Mesodermal cell (in vitro differentiated cells): ENCODE measurements at regions not wholly inside any gene's neighbourhood (a gene's known extent, or its start where the extent isn't known, plus 50 kb on each side); places are given as distances from the start of the nearest gene placed in this dataset.

Experiments used
- H3K27ac ChIP-seq: 2 replicates; pipeline ENCODE4 v1.7.0; 2013; ENCODE audit warnings: mild to moderate bottlenecking, low read depth, low read length, moderate library complexity; ENCODE audit not compliant: severe bottlenecking
- H3K36me3 ChIP-seq: 2 replicates; pipeline ENCODE4 v1.7.1; 2013; ENCODE audit warnings: mild to moderate bottlenecking, low read length, moderate library complexity; ENCODE audit not compliant: control insufficient read depth, insufficient read depth
- H3K4me1 ChIP-seq: one replicate; pipeline ENCODE4 v1.7.1; 2013; ENCODE audit warnings: mild to moderate bottlenecking, low read length; ENCODE audit not compliant: insufficient read depth, control insufficient read depth, poor library complexity, severe bottlenecking
- H3K4me3 ChIP-seq: 2 replicates; pipeline ENCODE4 v1.7.0; 2013; ENCODE audit warnings: low read length, control low read depth, mild to moderate bottlenecking; ENCODE audit not compliant: insufficient read depth, poor library complexity, severe bottlenecking; ENCODE audit errors: extremely low read depth
- H3K9me3 ChIP-seq: 2 replicates; pipeline ENCODE4 v1.7.1; 2013; ENCODE audit warnings: mild to moderate bottlenecking, low read length, moderate library complexity; ENCODE audit not compliant: control insufficient read depth
- WGBS, 2 experiments: methylation state at CpG; one replicate each; pipeline ENCODE4 v1.1.5; 2013; ENCODE audit warnings: missing lambda C conversion rate in 2 of 2; ENCODE audit not compliant: insufficient coverage in 2 of 2; 5-methylcytosine and 5-hydroxymethylcytosine counted together

DNA sequence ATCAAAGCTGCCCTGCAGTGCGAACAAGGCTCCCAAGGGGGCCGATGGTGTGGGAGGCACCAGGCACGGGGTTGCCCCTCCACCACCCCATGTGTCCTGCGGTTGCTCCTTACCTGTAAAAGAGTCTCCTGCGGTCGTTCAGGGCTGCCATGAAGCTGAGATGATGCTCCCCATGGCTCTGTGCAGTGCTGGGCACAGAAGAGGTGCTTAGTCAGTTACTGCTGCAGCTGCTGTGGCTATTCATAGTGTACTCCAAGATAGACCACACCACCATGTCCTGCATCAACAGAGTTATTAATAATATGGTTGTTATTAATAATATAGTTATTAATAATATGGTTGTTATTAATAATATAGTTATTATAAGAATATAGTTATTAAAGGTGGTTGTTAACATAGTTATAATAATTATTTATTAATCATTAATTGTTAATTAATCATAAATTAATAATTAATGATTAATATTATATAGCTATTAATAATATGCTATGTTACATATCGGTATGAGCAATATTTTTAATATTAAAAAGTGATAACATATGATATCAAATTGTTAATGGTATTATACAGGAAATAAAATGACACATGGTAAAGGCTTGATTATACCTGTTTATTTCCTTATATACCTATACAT lies 97.0 kb upstream of the PFKP start:
- Histone ChIP-seq H3K4me1 (peaks cover 5% of the 10 kb centered on the region), H3K27ac (no peak overlapping the region), H3K9me3 (no peaks in the 10 kb centered on the region), H3K4me3 (no peak overlapping the region), H3K36me3 (no peaks in the 10 kb centered on the region)
- 80 to 88% methylated on average over 4 to 5 of the region's 7 CpGs for WGBS, 2 experiments

DNA sequence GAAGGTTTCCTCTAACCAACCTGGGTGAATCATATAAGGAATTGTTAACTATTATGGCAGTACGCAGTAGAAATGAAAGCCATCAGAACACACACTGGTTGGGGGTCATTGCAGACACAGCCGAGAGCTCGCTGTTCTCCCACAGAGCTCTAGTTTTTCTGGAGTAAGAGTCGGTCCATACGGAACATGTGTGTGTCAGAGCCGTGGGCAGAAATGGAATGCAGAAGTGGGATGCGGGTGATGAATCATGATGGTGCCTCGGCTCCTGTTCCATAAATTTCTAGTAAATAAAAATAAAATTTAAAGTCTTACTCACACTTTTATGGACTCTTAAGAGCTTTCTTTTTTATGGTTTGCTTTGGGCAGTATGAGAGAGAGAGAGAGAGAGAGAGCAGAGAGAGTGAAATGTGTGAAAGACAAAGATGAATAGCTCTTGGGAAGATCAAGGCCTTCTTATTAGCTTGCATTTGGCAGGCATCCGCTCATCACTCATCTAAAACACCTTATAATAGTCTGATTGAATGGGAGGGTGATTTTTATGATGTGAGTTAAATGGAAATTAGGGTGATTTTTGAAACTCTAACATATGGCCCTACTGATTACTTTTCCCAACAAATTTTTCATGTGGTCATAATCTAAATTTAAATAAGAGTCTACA lies 98.8 kb upstream of the PFKP start:
- Histone ChIP-seq H3K4me1 (no peaks in the 10 kb centered on the region), H3K9me3 (no peaks in the 10 kb centered on the region), H3K27ac (no peak overlapping the region), H3K36me3 (no peaks in the 10 kb centered on the region), H3K4me3 (no peak overlapping the region)
- 73 to 96% methylated on average over 2 to 6 of the region's 9 CpGs for WGBS, 2 experiments

DNA sequence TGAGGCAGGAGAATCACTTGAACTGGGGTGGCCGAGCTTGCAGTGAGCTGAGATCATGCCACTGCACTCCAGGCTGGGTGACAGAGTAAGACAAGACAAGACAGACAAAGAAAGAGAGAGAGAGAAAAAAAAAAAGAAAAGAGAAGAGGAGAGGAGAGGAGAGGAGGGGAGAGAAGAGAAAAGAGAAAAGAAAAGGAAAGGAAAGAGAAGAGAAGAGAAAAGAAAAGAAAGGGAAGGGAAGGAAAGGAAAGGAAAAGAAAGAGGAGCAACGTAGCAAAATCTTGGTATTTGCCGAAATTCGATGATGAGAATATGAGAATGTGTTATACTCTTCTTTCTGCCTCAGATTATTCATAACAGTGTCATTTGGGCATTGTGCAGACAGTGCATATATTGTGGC lies 101.2 kb upstream of the PFKP start:
- peaks cover 10% of the 10 kb centered on the region for H3K9me3 ChIP-seq
- no peaks in the 10 kb centered on the region for H3K4me1 ChIP-seq
- H3K27ac ChIP-seq, result no peak overlapping the region
- no peak overlapping the region for H3K4me3 ChIP-seq
- H3K36me3 ChIP-seq, result no peaks in the 10 kb centered on the region
- 59 to 67% methylated on average over 4 of the region's 4 CpGs for whole genome bisulfite sequencing, 2 experiments

DNA sequence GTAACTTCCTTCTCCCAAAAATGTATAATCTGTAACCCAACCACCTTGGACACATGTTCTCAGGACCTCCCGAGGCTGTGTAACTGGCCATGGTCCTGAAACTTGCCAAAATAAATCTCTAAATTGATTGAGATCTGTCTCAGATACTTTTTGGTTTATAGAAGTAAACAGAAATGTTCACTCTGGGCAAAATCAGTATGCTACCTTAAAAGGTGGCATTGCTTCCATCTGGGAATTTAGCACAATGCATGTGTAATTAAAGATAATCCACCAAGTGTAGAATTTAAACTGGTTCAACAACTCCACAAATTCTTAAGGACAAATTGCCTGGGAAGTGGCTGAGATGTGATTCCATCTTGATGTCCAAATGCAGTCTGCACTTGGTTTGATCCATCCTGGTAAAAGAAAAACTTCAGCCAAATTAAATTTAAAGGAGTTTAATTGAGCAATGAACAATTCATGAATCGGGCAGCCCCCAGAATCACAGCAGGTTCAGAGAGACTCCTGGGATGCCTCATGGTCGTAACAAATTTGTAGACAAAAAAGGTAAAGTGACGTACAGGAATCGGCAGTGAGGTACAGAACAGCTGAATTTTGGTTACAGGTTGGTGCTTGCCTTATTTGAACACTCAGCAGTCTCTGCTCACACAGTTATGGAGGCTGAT lies 102.6 kb upstream of the PFKP start:
- H3K4me1 ChIP-seq, result no peaks in the 10 kb centered on the region
- no peak overlapping the region for H3K27ac ChIP-seq
- H3K36me3 ChIP-seq, result no peaks in the 10 kb centered on the region
- no peak overlapping the region for H3K4me3 ChIP-seq
- H3K9me3 ChIP-seq, result peaks cover 10% of the 10 kb centered on the region
- 84 to 88% methylated on average over 4 of the region's 5 CpGs for WGBS, 2 experiments

DNA sequence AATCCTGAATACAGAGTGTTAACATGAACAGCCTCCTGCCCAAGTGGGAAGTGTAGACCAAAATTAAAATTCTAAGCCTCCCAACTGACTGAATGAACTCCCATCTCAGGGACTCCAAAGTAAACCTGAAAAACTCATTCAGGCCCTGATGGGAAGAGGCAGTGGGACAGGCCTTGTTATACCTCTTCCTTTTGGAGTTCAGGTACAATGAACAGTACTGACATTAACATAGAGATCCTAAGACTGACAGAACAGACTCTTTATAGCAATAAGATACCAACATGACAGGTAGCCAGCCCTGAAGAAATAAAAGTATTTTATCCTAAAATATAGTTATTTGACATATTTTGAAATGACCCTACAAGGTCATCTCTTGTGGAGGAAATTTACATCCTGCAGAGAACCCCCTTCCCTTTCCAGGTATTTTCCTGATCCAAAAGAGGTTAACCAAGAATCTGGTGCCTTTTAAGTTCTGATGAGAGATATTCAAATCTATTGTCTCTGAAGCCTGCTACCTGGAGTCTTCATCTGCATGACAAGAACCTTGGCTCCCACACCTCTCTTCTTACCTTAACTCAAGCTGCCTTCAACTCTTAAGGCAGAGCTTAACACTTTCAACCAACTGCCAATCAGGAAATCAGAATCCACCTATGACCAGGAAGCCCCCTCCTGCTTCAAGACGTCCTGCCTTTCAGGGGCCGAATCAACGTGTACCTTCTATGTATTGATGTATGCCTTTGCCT lies 103.3 kb upstream of the PFKP start:
- Histone ChIP-seq H3K27ac (no peak overlapping the region), H3K4me1 (no peaks in the 10 kb centered on the region), H3K9me3 (peaks cover 10% of the 10 kb centered on the region), H3K4me3 (no peak overlapping the region), H3K36me3 (no peaks in the 10 kb centered on the region)
- 6% methylated on average over 3 of the region's 3 CpGs; no CpG with 5 or more reads in 1 of the 2 experiments for WGBS, 2 experiments

DNA sequence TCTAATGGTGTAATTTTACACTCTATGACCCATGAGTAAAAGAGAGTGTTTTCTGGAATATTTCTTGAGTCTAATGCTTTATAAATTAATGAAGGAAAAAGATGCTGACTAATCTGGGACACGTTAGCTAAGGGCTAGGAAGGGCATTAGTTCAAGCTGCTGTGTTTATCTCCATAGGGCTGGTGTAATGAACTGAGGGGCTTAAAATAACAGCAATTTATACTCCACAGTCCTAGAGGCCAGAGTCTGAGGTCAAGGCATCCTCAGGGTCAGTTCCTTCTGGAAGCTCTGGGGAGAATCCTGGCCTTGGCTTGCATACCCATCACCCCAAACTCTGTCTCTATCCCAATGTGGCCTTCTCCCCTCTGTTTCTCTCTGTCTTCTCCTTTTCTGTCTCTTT lies 105.2 kb upstream of the PFKP start:
- Histone ChIP-seq H3K36me3 (no peaks in the 10 kb centered on the region), H3K9me3 (peaks cover 10% of the 10 kb centered on the region), H3K4me1 (no peaks in the 10 kb centered on the region), H3K4me3 (no peak overlapping the region), H3K27ac (no peak overlapping the region)
- no CpG with 5 or more reads among the region's 1 CpG for WGBS, 2 experiments

DNA sequence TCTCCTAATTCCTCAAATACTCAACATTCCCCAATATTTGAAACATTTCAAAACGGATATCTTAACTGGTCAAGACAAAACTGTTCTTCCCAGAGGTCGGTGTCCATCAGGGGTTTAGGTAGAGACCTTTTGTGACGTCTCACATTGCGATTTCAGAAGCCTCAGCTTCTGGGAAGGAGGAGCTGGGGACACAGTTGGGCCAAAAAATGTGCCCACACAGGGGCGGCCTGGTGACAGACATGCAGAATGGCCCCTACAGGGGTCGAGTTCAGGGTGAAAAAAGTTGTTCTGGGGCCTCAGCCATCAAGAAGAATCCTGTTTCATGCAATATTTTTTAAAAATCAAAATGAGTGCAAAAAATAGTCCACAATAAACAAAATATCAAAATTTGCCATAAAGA lies 108.7 kb upstream of the PFKP start:
- H3K36me3 ChIP-seq, result no peaks in the 10 kb centered on the region
- WGBS, 2 experiments, result 77 to 84% methylated on average over 4 to 5 of the region's 6 CpGs
- H3K4me1 ChIP-seq, result no peaks in the 10 kb centered on the region
- peaks cover 10% of the 10 kb centered on the region for H3K9me3 ChIP-seq
- no peak overlapping the region for H3K27ac ChIP-seq
- no peak overlapping the region for H3K4me3 ChIP-seq

DNA sequence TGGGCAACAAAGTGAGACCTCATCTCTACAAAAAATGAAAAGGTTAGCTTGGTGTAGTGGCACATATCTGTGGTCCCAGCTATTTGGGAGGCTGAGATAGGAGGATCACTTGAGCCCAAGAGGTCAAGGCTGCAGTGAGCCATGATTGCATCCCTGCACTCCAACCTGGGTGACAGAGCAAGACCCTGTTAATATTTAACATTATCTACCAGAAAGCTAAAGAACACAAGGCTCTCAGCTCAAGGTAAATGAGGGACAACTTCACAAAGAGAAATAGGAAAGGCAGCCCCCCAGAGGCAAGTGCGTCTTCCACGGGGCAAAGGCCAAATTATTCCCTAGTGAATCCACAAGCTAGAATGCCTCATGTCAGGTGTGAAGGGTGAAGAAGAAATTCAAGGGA lies 109.6 kb upstream of the PFKP start:
- Histone ChIP-seq H3K4me3 (no peak overlapping the region), H3K9me3 (peaks cover 10% of the 10 kb centered on the region), H3K36me3 (no peaks in the 10 kb centered on the region), H3K27ac (no peak overlapping the region), H3K4me1 (no peaks in the 10 kb centered on the region)
- WGBS, 2 experiments, result 93% methylated on average over 2 of the region's 2 CpGs; no CpG with 5 or more reads in 1 of the 2 experiments

DNA sequence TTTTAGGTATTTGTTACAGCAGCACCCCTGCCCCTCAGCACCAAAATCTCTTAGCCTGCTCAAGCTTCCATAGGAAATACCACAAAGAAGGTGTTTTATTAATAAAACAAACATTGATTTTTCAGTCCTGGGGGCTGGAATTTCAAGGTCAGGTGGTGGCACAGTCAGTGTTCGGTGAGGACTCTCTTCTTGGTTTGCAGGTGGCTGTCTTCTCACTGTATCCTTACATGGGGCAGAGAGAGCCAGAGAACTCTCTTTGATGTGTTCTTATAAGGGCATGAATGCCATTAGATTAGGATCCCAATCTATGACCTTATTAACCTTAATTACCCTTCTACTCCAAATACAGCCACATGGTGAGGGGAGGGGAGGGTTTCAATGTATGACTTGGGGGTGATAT lies 112.3 kb upstream of the PFKP start:
- no peak overlapping the region for H3K27ac ChIP-seq
- H3K36me3 ChIP-seq, result no peaks in the 10 kb centered on the region
- no peak overlapping the region for H3K4me3 ChIP-seq
- no peaks in the 10 kb centered on the region for H3K9me3 ChIP-seq
- H3K4me1 ChIP-seq, result no peaks in the 10 kb centered on the region
- WGBS, 2 experiments, result no CpG with 5 or more reads among the region's 1 CpG

DNA sequence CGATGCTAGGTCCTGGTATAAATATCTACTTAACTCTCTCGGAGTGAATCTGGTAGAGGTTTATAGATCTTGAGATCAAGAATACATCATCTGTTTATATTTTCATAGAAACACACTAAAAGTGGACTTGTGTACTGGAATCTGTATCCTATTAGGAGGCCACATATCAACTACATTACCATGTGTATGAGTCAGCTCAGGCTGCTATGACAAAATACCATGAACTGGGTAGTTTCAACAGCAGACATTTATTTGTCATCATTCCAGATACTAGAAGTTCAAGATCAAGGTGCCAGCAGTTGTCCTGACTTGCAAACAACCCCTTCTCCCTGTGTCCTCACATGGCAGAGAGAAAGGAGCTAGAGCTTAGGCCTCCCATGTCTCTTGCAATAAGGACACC lies 113.9 kb upstream of the PFKP start:
- no peak overlapping the region for H3K27ac ChIP-seq
- no peaks in the 10 kb centered on the region for H3K36me3 ChIP-seq
- no peaks in the 10 kb centered on the region for H3K9me3 ChIP-seq
- H3K4me1 ChIP-seq, result no peaks in the 10 kb centered on the region
- H3K4me3 ChIP-seq, result no peak overlapping the region
- WGBS, 2 experiments, result 80% methylated on average over 1 of the region's 2 CpGs; no CpG with 5 or more reads in 1 of the 2 experiments
